ENCODE measurements at regions not wholly inside any gene's neighbourhood (a gene's known extent, or its start where the extent isn't known, plus 50 kb on each side); places are given as distances from the start of the nearest gene placed in this dataset.
"Not testable (repeated sequence)": the region's sequence is repeated elsewhere in the genome, so short reads cannot be mapped to it uniquely, and the experiment has no call there.

DNA sequence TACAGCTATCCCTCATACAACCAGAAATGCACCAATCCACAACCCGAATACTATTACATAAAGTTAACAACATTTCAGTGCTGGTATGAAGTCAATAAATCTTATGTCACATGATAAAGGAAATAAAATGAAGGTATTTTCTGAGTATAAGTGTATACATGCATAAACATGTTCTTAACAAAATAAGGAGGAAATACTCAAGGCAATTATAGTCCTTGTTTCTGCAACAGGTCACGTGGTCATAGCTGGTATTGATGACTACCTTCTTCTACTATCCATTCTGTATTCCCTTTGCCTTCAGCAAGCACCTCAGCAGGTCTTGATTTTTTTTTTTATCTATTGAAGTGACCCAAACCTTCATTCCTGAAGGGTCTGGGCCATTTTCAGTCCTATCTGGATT, 675.6 kb downstream of the RPL10L start:
- DNase-seq (ENCODE audit: low spot score) = no peak

- no peak for DNase-seq (ENCODE audit: low spot score)
Observed at GRCh38 chr14:45972416-45972815, 679.2 kb downstream of the RPL10L start.

DNA sequence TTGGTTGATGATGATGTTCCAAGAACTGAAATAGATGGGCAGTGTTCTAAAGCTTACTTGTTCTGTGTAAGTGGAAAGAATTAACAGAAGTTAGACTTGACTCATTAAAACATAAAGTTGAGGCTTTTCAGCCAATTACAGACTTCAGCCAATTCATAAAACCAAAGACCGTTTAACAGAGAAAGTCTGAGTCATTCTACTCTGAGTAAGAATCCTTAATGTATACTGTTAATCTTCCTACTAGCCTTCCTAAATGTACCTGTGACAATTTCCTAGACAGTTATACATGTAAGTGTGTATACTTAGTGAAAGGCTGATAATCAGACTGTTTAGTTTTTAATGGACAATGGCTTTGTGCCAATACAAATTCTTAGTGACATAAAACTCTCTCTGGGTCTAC, 681.0 kb downstream of the RPL10L start:
- no peak for DNase-seq (ENCODE audit: low spot score)

- DNase-seq (ENCODE audit: low spot score) = no peak
Observed at GRCh38 chr14:45968037-45968436, 683.5 kb downstream of the RPL10L start.

- DNase-seq (ENCODE audit: low spot score) = no peak
Observed at GRCh38 chr14:45949479-45949878, 696.5 kb upstream of the MIS18BP1 start.

DNA sequence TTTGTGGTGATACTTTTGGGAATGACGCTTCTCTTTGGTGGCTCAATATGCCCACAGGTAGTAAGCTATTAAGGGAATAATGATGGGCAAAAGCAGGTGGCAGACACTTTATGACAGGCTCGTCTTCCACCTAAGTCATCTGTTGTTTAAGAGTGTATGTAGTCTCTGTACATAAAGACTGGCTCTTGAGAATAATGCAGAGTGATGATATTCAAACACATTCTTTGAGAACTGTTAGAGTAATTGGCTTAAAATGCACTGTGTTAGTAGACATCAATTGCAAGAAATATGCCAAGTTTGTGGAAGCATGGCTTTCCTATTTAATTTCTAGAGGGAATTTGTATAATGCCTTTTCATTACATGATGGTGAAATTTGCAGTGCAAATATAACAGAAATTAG, 694.8 kb upstream of the MIS18BP1 start:
- DNase-seq (ENCODE audit: low spot score) = no peak

DNA sequence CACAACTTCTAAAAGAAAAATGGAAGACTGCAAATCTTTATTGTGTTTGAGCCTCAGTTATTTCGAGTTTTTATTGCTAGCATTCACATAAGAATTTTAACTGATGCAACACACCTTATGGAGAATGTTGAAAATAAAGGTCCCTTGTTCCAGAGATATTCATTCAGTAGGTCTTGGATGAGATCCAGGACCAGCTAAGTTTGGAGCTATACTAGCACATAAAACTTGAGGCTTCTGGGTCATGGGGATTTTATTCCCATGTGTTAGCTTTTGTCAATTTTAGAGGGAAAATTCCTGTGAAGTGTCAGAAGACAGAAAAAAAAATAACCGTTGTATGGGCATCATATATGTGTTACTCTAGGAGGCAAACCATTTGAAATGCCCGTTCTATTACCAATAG, 693.2 kb upstream of the MIS18BP1 start:
- DNase-seq (ENCODE audit: low spot score) = no peak

- DNase-seq (ENCODE audit: low spot score) = no peak
Observed at GRCh38 chr14:45940318-45940717, 687.3 kb upstream of the MIS18BP1 start.

GRCh38 chr14:45939572-45939971, 686.6 kb upstream of the MIS18BP1 start:
- no peak for DNase-seq (ENCODE audit: low spot score)

GRCh38 chr14:45919995-45920394, 667.0 kb upstream of the MIS18BP1 start:
- not testable (repeated sequence) for DNase-seq (ENCODE audit: low spot score)

- no peak for DNase-seq (ENCODE audit: low spot score)
Observed at GRCh38 chr14:45916340-45916953, 663.4 kb upstream of the MIS18BP1 start.

DNA sequence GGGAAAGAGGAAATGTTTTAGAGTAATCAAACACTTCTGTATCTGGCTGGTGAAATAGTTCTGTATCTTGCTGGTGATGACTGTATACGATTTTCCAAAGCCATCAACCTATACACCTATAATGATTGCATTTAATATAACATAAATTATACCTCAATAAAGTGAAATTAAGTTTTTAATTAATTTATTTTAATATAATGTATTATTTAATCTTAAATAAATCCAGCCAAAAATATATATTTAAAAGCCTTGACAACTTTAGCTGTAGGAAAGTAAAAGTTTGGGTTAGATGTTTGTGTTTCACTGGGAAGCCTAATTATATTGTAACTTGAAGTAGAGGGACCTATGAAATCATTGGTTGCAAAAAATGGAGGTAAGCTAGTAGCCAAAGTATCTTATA, 654.8 kb upstream of the MIS18BP1 start:
- DNase-seq (ENCODE audit: low spot score) = no peak

- no peak for DNase-seq (ENCODE audit: low spot score)
Observed at GRCh38 chr14:45906257-45906656, 653.3 kb upstream of the MIS18BP1 start.

DNA sequence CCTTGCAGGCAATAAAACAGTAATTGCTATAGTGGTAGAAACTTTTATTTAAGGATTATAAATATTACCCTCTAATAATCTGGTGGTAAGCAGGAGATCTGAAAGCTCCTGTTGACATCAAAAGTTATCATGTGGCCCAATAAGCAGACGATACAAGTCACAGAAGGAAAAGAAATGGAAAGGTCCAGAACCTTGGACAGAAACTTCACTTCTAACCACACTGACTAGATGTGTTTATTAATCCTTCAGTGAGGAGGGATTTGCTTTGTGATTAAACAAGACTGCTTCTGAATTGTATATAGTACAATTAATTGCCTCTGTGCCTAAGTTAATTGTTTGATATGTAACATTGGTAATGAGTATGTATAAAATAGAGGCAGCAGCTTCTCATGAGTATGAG, 652.7 kb upstream of the MIS18BP1 start:
- no peak for DNase-seq (ENCODE audit: low spot score)

DNA sequence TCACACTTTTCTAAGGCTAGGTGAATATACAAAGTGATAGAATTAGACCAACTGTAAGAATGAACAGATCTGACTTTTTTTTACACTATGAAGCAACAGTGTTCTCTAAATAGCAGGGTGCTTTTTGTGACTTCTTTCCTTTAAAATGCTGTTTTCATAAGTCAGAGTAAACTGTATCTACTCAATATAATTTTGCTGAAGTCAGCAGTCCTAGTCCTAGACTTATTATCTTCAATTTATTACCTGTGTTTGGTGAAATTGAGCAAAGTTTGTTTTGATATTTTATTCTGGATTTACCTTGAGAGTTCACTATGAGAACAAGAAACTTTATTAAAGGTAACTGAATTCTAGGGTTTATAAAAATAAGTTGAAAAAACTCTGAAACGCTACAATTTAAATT, 651.3 kb upstream of the MIS18BP1 start:
- DNase-seq (ENCODE audit: low spot score) = no peak

DNA sequence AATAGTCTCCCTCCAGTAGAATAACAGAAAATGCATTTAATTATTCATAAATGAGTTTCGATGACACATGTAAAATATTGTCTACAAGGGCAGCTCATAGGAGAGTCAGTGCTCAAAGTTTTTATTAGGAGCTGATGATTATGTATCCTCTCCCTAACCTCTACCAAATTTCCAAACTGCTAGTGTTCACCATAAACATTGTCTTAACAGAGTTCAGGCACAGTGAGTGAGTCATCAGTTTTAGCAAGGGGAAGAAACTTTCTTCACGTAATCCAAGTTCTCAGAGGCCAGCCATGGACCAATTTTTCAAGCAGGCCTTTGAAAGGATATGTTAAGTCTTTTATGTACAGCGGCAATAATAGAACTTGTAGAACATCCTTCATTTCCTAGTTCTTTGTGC, 649.2 kb upstream of the MIS18BP1 start:
- DNase-seq (ENCODE audit: low spot score) = no peak

GRCh38 chr14:45897439-45897838, 644.4 kb upstream of the MIS18BP1 start:
- no peak for DNase-seq (ENCODE audit: low spot score)

DNA sequence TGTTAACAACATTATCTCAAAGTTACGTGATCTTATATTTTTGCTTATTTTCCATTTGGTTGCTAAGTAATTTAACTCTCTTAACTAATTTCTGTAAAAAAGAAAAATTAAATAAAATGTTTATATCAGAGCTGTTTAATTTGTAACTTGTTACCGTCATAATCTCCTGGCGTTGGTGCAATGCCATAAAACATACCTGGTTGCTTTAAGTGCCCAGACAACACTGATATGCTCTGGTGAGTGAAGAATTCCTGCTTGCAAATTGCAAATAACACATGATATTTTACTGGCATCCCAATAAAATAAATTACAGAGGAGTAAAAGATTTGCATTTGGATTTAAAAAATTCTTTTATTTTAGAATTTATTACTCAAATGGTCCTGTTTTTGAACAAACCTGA, 640.1 kb upstream of the MIS18BP1 start:
- no peak for DNase-seq (ENCODE audit: low spot score)

GRCh38 chr14:45891417-45892080, 638.5 kb upstream of the MIS18BP1 start:
- DNase-seq (ENCODE audit: low spot score) = no peak

GRCh38 chr14:45888766-45889285, 635.8 kb upstream of the MIS18BP1 start:
- not testable (repeated sequence) for DNase-seq (ENCODE audit: low spot score)

- no peak for DNase-seq (ENCODE audit: low spot score)
Observed at GRCh38 chr14:45877981-45878380, 625.0 kb upstream of the MIS18BP1 start.

- DNase-seq (ENCODE audit: low spot score) = no peak
Observed at GRCh38 chr14:45868863-45869262, 615.9 kb upstream of the MIS18BP1 start.

DNA sequence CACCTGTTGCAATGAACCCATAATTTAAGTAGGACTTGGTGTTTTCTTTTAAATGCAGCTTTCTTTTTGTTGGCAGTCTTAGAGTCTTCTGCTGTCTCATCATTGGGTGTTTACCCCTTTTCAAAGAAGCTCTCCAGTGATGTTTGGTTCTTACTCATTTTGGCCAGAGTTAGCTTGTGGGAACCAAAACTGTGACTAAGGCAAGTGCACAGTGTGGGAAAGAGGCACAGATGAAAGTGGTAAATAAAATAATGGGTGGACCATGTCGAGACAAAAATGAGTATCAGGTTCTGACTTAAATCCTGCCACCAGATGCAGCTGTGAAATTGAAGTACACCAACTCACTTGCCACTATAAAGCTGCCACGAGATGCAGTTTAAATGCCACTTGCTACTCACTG, 615.4 kb upstream of the MIS18BP1 start:
- DNase-seq (ENCODE audit: low spot score) = no peak

All from hematopoietic multipotent progenitor cell treated with erythropoietin and hydrocortisone succinate and interleukin-3 and kit ligand, for 17 days (in vitro differentiated cells).